IMR-90 (cell line): ENCODE measurements at regions not wholly inside any gene's neighbourhood (a gene's known extent, or its start where the extent isn't known, plus 50 kb on each side); places are given as distances from the start of the nearest gene placed in this dataset.

ENCODE experiments used
- ATAC-seq: fragments of 200-7000 bp; cut with Tn5 transposase; 2 replicates; pipeline ENCODE4 v1.9.1; 2020; ENCODE audit warnings: low read depth, mild to moderate bottlenecking, moderate library complexity
- BruUV-seq: library from RNA; stranded (reverse); fragments of 400-500 nt; replicated peaks from 2 replicates; lab custom pipeline; 2021; lab: Mats Ljungman, UMichigan
- CTCF ChIA-PET: fragments of 300-600 bp; formaldehyde crosslinking; extraction: SDS; loops from one replicate; lab custom pipeline; 2021; ENCODE audit warnings: antibody characterized with exemption; lab: Yijun Ruan, JAX
- POLR2A ChIA-PET: fragments of 300-600 bp; sonication (Branson Sonifier 250); formaldehyde crosslinking; loops from one replicate; lab custom pipeline; 2022; ENCODE audit warnings: antibody characterized with exemption; ENCODE audit not compliant: unreplicated experiment; lab: Charles Lee
- DNase-seq: peaks from one replicate; pipeline ENCODE4 v3.0.0; 2013
- H2AFZ ChIP-seq: replicated peaks from 2 replicates; pipeline ENCODE3; 2013; ENCODE audit warnings: low read length, mild to moderate bottlenecking; ENCODE audit not compliant: poor library complexity
- H2AK5ac ChIP-seq: 2 replicates; pipeline ENCODE4 v1.6.1; 2013; ENCODE audit warnings: low read depth, low read length, inconsistent platforms
- H2AK9ac ChIP-seq: replicated peaks from 2 replicates; pipeline ENCODE3; 2013; ENCODE audit warnings: mild to moderate bottlenecking, low read depth, low read length, moderate library complexity; ENCODE audit not compliant: poor library complexity
- H2BK120ac ChIP-seq: 2 replicates; pipeline ENCODE4 v1.6.1; 2013; ENCODE audit warnings: low read depth, low read length, inconsistent platforms
- H2BK15ac ChIP-seq: 3 replicates; pipeline ENCODE4 v1.6.1; 2013; ENCODE audit warnings: low read depth, low read length, inconsistent platforms
- H2BK20ac ChIP-seq: 2 replicates; pipeline ENCODE4 v1.6.1; 2013; ENCODE audit warnings: low read depth, mild to moderate bottlenecking, inconsistent platforms, low read length, moderate library complexity
- H2BK5ac ChIP-seq: 2 replicates; pipeline ENCODE4 v1.6.1; 2013; ENCODE audit warnings: mild to moderate bottlenecking, low read depth, low read length, inconsistent platforms; ENCODE audit not compliant: poor library complexity, severe bottlenecking
- H3K14ac ChIP-seq: replicated peaks from 2 replicates; pipeline ENCODE4 v1.6.1; 2013; ENCODE audit warnings: low read depth, low read length, inconsistent platforms
- H3K18ac ChIP-seq: 2 replicates; pipeline ENCODE4 v1.6.1; 2013; ENCODE audit warnings: low read depth, low read length, control low read depth
- H3K23ac ChIP-seq: 2 replicates; pipeline ENCODE4 v1.6.1; 2013; ENCODE audit warnings: low read depth, low read length, inconsistent platforms
- H3K27ac ChIP-seq: 2 replicates; pipeline ENCODE4 v1.5.1; 2013; ENCODE audit warnings: mild to moderate bottlenecking, control low read depth, low read length; ENCODE audit not compliant: insufficient read depth
- H3K27me3 ChIP-seq: 2 replicates; pipeline ENCODE4 v1.6.1; 2013; ENCODE audit warnings: low read length; ENCODE audit not compliant: control insufficient read depth, insufficient read depth
- H3K36me3 ChIP-seq: 2 replicates; pipeline ENCODE4 v1.6.1; 2013; ENCODE audit warnings: low read length, mixed read lengths; ENCODE audit not compliant: control insufficient read depth, insufficient read depth
- H3K4ac ChIP-seq: 2 replicates; pipeline ENCODE4 v1.6.1; 2013; ENCODE audit warnings: low read depth, low read length, inconsistent platforms
- H3K4me1 ChIP-seq: 2 replicates; pipeline ENCODE4 v1.6.1; 2013; ENCODE audit warnings: low read length, mixed read lengths; ENCODE audit not compliant: control insufficient read depth, insufficient read depth
- H3K4me2 ChIP-seq: 2 replicates; pipeline ENCODE4 v1.6.1; 2013; ENCODE audit warnings: low read depth, mild to moderate bottlenecking, control low read depth, low read length, moderate library complexity
- H3K4me3 ChIP-seq: 2 replicates; pipeline ENCODE4 v1.5.1; 2013; ENCODE audit warnings: low read depth, mild to moderate bottlenecking, control low read depth, low read length, moderate library complexity; ENCODE audit not compliant: insufficient read depth
- H3K56ac ChIP-seq: 2 replicates; pipeline ENCODE4 v1.6.1; 2013; ENCODE audit warnings: low read length, inconsistent platforms; ENCODE audit not compliant: insufficient read depth; ENCODE audit errors: extremely low read depth
- H3K79me1 ChIP-seq, 2 experiments: 2 replicates each; pipeline ENCODE4 v1.6.1; 2013; ENCODE audit warnings: low read length in 2 of 2, inconsistent platforms in 1 of 2, low read depth in 1 of 2
- H3K9ac ChIP-seq: 2 replicates; pipeline ENCODE4 v1.6.1; 2013; ENCODE audit warnings: low read depth, low read length, control low read depth
- H3K9me1 ChIP-seq: 2 replicates; pipeline ENCODE4 v1.6.1; 2013; ENCODE audit warnings: low read length, inconsistent platforms; ENCODE audit not compliant: insufficient read depth
- H3K9me3 ChIP-seq: 2 replicates; pipeline ENCODE4 v1.6.1; 2013; ENCODE audit warnings: low read length; ENCODE audit not compliant: control insufficient read depth, insufficient read depth
- H4K20me1 ChIP-seq: 2 replicates; pipeline ENCODE4 v1.6.1; 2013; ENCODE audit warnings: low read length, inconsistent platforms; ENCODE audit not compliant: insufficient read depth
- H4K5ac ChIP-seq: 2 replicates; pipeline ENCODE4 v1.6.1; 2013; ENCODE audit warnings: mild to moderate bottlenecking, low read depth, low read length, control low read depth
- H4K8ac ChIP-seq, 2 experiments: 2 replicates each; pipeline ENCODE4 v1.6.1; 2013; ENCODE audit warnings: low read depth in 2 of 2, low read length in 2 of 2, control low read depth in 1 of 2, inconsistent platforms in 1 of 2
- H4K91ac ChIP-seq: 2 replicates; pipeline ENCODE4 v1.6.1; 2013; ENCODE audit warnings: low read depth, low read length, inconsistent platforms; ENCODE audit not compliant: insufficient read depth
- BHLHE40 ChIP-seq: fragments of 150-350 bp; IDR thresholded peaks from 2 replicates; pipeline ENCODE4 v1.6.1; 2016; ENCODE audit warnings: mild to moderate bottlenecking, low read depth, low read length
- CEBPB ChIP-seq: IDR thresholded peaks from 2 replicates; pipeline ENCODE4 v1.6.1; 2012; ENCODE audit warnings: low read depth, low read length, improper control_type of control experiment
- CHD1 ChIP-seq: IDR thresholded peaks from 2 replicates; pipeline ENCODE4 v1.6.1; 2012; ENCODE audit warnings: low read depth, low read length, improper control_type of control experiment
- FOS ChIP-seq: fragments of 150-350 bp; IDR thresholded peaks from 2 replicates; pipeline ENCODE4 v1.6.1; 2016; ENCODE audit warnings: low read depth, low read length
- MAFK ChIP-seq: IDR thresholded peaks from 2 replicates; pipeline ENCODE4 v1.6.1; 2012; ENCODE audit warnings: low read depth, low read length, improper control_type of control experiment
- MAZ ChIP-seq: IDR thresholded peaks from 2 replicates; pipeline ENCODE4 v1.6.1; 2012; ENCODE audit warnings: low read depth, mild to moderate bottlenecking, low read length, improper control_type of control experiment, moderate library complexity, borderline replicate concordance
- MXI1 ChIP-seq: IDR thresholded peaks from 2 replicates; pipeline ENCODE4 v1.6.1; 2012; ENCODE audit warnings: low read depth, mild to moderate bottlenecking, low read length, moderate library complexity, borderline replicate concordance
- NFE2L2 ChIP-seq: fragments of 150-350 bp; IDR thresholded peaks from 2 replicates; pipeline ENCODE4 v1.6.1; 2016; ENCODE audit warnings: low read depth, mild to moderate bottlenecking, low read length
- POLR2A ChIP-seq: IDR thresholded peaks from 2 replicates; pipeline ENCODE4 v1.6.1; 2012; ENCODE audit warnings: mild to moderate bottlenecking, low read depth, low read length
- RAD21 ChIP-seq: IDR thresholded peaks from 2 replicates; pipeline ENCODE4 v1.6.1; 2012; ENCODE audit warnings: low read length, improper control_type of control experiment
- RCOR1 ChIP-seq: IDR thresholded peaks from 2 replicates; pipeline ENCODE4 v1.6.1; 2012; ENCODE audit warnings: mild to moderate bottlenecking, low read length, improper control_type of control experiment; ENCODE audit not compliant: insufficient replicate concordance
- RFX5 ChIP-seq: IDR thresholded peaks from 2 replicates; pipeline ENCODE4 v1.8.0; 2012; ENCODE audit warnings: low read depth, mild to moderate bottlenecking, low read length, moderate library complexity
- SMC3 ChIP-seq: fragments of 150-350 bp; IDR thresholded peaks from 2 replicates; pipeline ENCODE4 v1.6.1; 2016; ENCODE audit warnings: low read depth, mild to moderate bottlenecking, antibody characterized with exemption, low read length, moderate library complexity
- WGBS, 2 experiments: methylation state at CpG; one replicate each; pipeline versions ENCODE4 v1.1.5 to v1.1.7; 2013; ENCODE audit warnings: missing lambda C conversion rate in 2 of 2; ENCODE audit not compliant: insufficient read length in 1 of 2; ENCODE audit errors: extremely low coverage in 2 of 2; 5-methylcytosine and 5-hydroxymethylcytosine counted together
- dilution Hi-C: fragments of 300-500 bp; cut with HindIII; formaldehyde crosslinking; loops from one replicate; pipeline ENCODE4 v1.14.3; 2018; ENCODE audit warnings: low sequenced_read_pairs; ENCODE audit not compliant: unreplicated experiment
- in situ Hi-C: fragments of 300-500 bp; cut with MboI; formaldehyde crosslinking; loops from 3 replicates; pipeline ENCODE4 v1.14.3; 2019; ENCODE audit warnings: low sequenced_read_pairs, inconsistent platforms, mixed read lengths
- intact Hi-C: fragments of 100-400 bp; cut with micrococcal nuclease; formaldehyde crosslinking; loops from 2 replicates; pipeline ENCODE4 v1.10.0; 2022
- TF ChIP-seq, protein P1 (sequence below): conservative IDR thresholded peaks from 2 replicates; pipeline ENCODE4 v1.5.1; 2012; ENCODE audit warnings: mild to moderate bottlenecking, low read depth, low read length, improper control_type of control experiment
- TF ChIP-seq, protein P2 (sequence below): fragments of 150-350 bp; IDR thresholded peaks from 2 replicates; pipeline ENCODE4 v1.6.1; 2016; ENCODE audit warnings: low read depth, mild to moderate bottlenecking, low read length, moderate library complexity, borderline replicate concordance
- TF ChIP-seq, protein P3 (sequence below): fragments of 150-350 bp; IDR thresholded peaks from 2 replicates; pipeline ENCODE4 v1.6.1; 2017; ENCODE audit warnings: mild to moderate bottlenecking, antibody characterized with exemption, low read length, low read depth

DNA sequence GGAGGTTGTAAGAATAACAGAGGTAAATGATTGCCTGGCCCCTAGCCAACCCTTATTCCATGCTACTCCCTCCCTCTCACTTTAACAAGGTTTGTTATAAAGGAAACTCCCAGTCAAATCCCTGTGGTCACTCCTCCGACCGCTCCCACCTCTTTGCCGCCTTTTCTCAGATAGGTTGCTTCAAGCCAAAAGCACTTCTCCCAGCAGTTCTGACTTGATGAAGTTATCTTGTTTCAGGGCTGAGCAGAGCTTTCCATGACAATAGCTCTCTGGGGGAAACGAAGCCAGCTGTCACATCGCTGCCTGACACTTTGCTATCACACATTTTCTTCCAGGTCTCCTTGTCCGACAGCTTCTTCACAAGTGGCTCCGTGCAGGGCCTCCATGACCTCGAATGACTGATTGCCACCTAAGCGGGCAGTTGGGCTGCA, 278.6 kb downstream of the HAPSTR1 start:
- H2BK120ac ChIP-seq = no peak overlapping the region
- H3K9ac ChIP-seq = no peak overlapping the region
- no peak overlapping the region for H3K4me2 ChIP-seq
- H3K36me3 ChIP-seq = no peaks in the 10 kb centered on the region
- no peak overlapping the region for H3K27ac ChIP-seq
- no peaks in the 10 kb centered on the region for H4K20me1 ChIP-seq
- no peak overlapping the region for H4K8ac ChIP-seq
- WGBS, 2 experiments = 6% methylated on average over 3 of the region's 9 CpGs; no CpG with 5 or more reads in 1 of the 2 experiments
- DNase-seq (no peak), ATAC-seq (no peak)
- no peak for TF ChIP-seq MAFK
- TF ChIP-seq MXI1 = no peak
- no peak for TF ChIP-seq SMC3
- no peak for TF ChIP-seq RAD21
- TF ChIP-seq POLR2A = no peak
- TF ChIP-seq FOS = no peak
- no peak for TF ChIP-seq NFE2L2
- TF ChIP-seq BHLHE40 = no peak
- TF ChIP-seq, protein P1, sequence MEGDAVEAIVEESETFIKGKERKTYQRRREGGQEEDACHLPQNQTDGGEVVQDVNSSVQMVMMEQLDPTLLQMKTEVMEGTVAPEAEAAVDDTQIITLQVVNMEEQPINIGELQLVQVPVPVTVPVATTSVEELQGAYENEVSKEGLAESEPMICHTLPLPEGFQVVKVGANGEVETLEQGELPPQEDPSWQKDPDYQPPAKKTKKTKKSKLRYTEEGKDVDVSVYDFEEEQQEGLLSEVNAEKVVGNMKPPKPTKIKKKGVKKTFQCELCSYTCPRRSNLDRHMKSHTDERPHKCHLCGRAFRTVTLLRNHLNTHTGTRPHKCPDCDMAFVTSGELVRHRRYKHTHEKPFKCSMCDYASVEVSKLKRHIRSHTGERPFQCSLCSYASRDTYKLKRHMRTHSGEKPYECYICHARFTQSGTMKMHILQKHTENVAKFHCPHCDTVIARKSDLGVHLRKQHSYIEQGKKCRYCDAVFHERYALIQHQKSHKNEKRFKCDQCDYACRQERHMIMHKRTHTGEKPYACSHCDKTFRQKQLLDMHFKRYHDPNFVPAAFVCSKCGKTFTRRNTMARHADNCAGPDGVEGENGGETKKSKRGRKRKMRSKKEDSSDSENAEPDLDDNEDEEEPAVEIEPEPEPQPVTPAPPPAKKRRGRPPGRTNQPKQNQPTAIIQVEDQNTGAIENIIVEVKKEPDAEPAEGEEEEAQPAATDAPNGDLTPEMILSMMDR = no peak
- TF ChIP-seq CHD1 = no peak
- no peak for TF ChIP-seq RFX5
- TF ChIP-seq CEBPB = no peak
- TF ChIP-seq, protein P2, sequence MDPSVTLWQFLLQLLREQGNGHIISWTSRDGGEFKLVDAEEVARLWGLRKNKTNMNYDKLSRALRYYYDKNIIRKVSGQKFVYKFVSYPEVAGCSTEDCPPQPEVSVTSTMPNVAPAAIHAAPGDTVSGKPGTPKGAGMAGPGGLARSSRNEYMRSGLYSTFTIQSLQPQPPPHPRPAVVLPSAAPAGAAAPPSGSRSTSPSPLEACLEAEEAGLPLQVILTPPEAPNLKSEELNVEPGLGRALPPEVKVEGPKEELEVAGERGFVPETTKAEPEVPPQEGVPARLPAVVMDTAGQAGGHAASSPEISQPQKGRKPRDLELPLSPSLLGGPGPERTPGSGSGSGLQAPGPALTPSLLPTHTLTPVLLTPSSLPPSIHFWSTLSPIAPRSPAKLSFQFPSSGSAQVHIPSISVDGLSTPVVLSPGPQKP = no peak
- TF ChIP-seq, protein P3, sequence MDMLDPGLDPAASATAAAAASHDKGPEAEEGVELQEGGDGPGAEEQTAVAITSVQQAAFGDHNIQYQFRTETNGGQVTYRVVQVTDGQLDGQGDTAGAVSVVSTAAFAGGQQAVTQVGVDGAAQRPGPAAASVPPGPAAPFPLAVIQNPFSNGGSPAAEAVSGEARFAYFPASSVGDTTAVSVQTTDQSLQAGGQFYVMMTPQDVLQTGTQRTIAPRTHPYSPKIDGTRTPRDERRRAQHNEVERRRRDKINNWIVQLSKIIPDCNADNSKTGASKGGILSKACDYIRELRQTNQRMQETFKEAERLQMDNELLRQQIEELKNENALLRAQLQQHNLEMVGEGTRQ = no peak
- no peak for TF ChIP-seq RCOR1
- no peak for TF ChIP-seq MAZ
- H3K14ac ChIP-seq = no peak overlapping the region
- dilution Hi-C loops (no loop called here), intact Hi-C loops (no loop called here), in situ Hi-C loops (no loop called here)
- no peak overlapping the region for H3K23ac ChIP-seq
- no peak overlapping the region for H4K91ac ChIP-seq
- CTCF ChIA-PET = no interaction called here
- no peak overlapping the region for H3K4me3 ChIP-seq
- H3K56ac ChIP-seq = no peak overlapping the region
- H2BK20ac ChIP-seq = no peak overlapping the region
- no peaks in the 10 kb centered on the region for H3K9me1 ChIP-seq
- H3K18ac ChIP-seq = no peak overlapping the region
- no peak overlapping the region for H2AK9ac ChIP-seq
- no peak overlapping the region for H2BK5ac ChIP-seq
- peaks cover 4% of the 10 kb centered on the region; the same call in 1 of the 2 replicates for H3K9me3 ChIP-seq
- H3K4me1 ChIP-seq = no peaks in the 10 kb centered on the region
- H3K79me1 ChIP-seq = no peaks in the 10 kb centered on the region
- no TSS peak for BruUV-seq
- no peak overlapping the region for H4K5ac ChIP-seq
- H3K27me3 ChIP-seq = no peaks in the 10 kb centered on the region
- H2BK15ac ChIP-seq = no peak overlapping the region
- H3K4ac ChIP-seq = no peak overlapping the region
- H2AFZ ChIP-seq = no peak overlapping the region
- no peak overlapping the region for H2AK5ac ChIP-seq
- POLR2A ChIA-PET = no interaction called here
